Progenitor cell of endocrine pancreas (in vitro differentiated cells): ENCODE measurements at regions not wholly inside any gene's neighbourhood (a gene's known extent, or its start where the extent isn't known, plus 50 kb on each side); places are given as distances from the start of the nearest gene placed in this dataset.

Experiments
- DNase-seq: peaks from one replicate; pipeline ENCODE4 v3.0.0; 2021; ENCODE audit warnings: low spot score; ENCODE audit not compliant: unreplicated experiment
- H3K27ac Mint-ChIP-seq: 2 replicates; pipeline ENCODE4 v1.8.0; 2021; ENCODE audit warnings: mild to moderate bottlenecking, moderate library complexity, mixed read lengths
- H3K27me3 Mint-ChIP-seq: 2 replicates; pipeline ENCODE4 v1.8.0; 2021; ENCODE audit warnings: mixed read lengths
- H3K36me3 Mint-ChIP-seq: 2 replicates; pipeline ENCODE4 v1.8.0; 2022; ENCODE audit warnings: mixed read lengths; ENCODE audit not compliant: insufficient read depth
- H3K4me1 Mint-ChIP-seq: 2 replicates; pipeline ENCODE4 v1.8.0; 2021; ENCODE audit warnings: low read depth, mixed read lengths
- H3K4me3 Mint-ChIP-seq: 2 replicates; pipeline ENCODE4 v1.8.0; 2021; ENCODE audit warnings: low read depth, mild to moderate bottlenecking, moderate library complexity, mixed read lengths
- H3K9me3 Mint-ChIP-seq: 2 replicates; pipeline ENCODE4 v1.8.0; 2021; ENCODE audit warnings: low read depth, mixed read lengths
- TF ChIP-seq, protein P1 (sequence below): fragments of 200-600 bp; sonication (generic); IDR thresholded peaks from one replicate; pipeline ENCODE4 v1.5.0; 2021; ENCODE audit warnings: antibody characterized with exemption, mild to moderate bottlenecking; ENCODE audit not compliant: unreplicated experiment

DNA sequence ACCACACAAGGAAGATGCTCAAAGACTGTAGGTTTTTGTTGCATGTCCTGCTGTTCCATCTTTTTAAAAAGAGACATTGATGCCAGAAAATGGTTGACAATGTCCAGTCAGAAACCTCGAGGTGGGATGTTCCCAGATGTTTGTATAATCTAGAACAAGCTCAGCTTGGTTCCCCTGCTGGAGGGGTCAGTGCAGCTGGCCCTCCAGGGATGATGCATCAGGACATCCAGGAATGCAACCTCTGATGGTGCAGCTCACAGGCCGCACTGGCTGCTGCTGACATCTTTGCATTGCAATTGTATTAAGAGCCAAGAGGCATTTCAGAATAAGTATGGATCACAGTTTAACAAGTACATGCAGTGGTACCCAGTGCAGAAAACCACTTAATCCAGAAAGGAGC is 122.4 kb downstream of the MED10 start:
- Mint-ChIP-seq H3K4me3 (no peak overlapping the region), H3K36me3 (no peaks in the 10 kb centered on the region), H3K27ac (no peak overlapping the region), H3K9me3 (peaks cover 4% of the 10 kb centered on the region), H3K27me3 (peaks cover 24% of the 10 kb centered on the region), H3K4me1 (no peaks in the 10 kb centered on the region)
- TF ChIP-seq, protein P1, sequence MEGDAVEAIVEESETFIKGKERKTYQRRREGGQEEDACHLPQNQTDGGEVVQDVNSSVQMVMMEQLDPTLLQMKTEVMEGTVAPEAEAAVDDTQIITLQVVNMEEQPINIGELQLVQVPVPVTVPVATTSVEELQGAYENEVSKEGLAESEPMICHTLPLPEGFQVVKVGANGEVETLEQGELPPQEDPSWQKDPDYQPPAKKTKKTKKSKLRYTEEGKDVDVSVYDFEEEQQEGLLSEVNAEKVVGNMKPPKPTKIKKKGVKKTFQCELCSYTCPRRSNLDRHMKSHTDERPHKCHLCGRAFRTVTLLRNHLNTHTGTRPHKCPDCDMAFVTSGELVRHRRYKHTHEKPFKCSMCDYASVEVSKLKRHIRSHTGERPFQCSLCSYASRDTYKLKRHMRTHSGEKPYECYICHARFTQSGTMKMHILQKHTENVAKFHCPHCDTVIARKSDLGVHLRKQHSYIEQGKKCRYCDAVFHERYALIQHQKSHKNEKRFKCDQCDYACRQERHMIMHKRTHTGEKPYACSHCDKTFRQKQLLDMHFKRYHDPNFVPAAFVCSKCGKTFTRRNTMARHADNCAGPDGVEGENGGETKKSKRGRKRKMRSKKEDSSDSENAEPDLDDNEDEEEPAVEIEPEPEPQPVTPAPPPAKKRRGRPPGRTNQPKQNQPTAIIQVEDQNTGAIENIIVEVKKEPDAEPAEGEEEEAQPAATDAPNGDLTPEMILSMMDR = no peak
- DNase-seq = no peak

DNA sequence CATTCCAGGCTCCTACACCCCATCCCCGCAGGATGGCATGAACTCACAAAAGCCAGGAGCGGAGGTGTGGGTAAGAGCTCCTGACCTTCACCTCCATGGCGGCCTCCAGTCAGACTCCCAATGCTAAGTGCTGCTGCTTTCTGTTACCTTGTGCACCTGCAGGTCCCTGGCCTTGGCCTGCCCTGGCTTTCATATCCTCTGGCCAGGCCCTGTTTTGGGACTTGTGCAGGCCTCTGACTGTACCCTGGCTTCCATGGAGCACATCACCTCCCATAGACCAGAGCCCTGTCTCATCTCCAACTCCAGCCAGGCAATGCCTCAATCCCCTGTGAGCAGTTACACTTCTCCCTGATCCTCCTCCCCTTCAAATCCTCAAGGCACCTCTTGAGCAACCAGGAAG is 124.5 kb downstream of the MED10 start:
- Mint-ChIP-seq H3K27me3 (peaks cover 17% of the 10 kb centered on the region), H3K4me1 (no peaks in the 10 kb centered on the region), H3K27ac (no peak overlapping the region), H3K36me3 (no peaks in the 10 kb centered on the region), H3K9me3 (peaks cover 4% of the 10 kb centered on the region), H3K4me3 (no peak overlapping the region)
- DNase-seq = no peak
- TF ChIP-seq, protein P1 = no peak

DNA sequence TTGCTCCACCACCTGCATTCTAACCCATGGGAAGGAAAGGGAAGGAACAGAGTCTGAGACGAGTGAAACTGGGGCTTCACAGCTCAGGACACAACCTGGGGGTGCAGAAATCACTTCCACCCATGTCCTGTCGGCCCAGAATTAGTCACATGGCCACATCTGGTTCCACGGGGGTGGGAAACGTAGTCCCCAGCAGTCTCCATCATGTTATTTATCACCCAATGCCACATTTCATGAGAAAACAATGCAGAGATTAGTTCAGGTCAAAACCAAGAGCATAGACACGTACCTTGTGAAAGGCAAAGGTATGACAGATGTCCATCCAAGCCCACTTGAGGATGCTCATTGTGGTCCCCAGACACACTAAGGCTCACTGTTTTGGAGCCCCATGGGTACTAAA is 125.1 kb downstream of the MED10 start:
- Mint-ChIP-seq H3K4me3 (no peak overlapping the region), H3K27me3 (peaks cover 14% of the 10 kb centered on the region), H3K27ac (no peak overlapping the region), H3K4me1 (no peaks in the 10 kb centered on the region), H3K9me3 (peaks cover 4% of the 10 kb centered on the region), H3K36me3 (no peaks in the 10 kb centered on the region)
- TF ChIP-seq, protein P1 = no peak
- no peak for DNase-seq

DNA sequence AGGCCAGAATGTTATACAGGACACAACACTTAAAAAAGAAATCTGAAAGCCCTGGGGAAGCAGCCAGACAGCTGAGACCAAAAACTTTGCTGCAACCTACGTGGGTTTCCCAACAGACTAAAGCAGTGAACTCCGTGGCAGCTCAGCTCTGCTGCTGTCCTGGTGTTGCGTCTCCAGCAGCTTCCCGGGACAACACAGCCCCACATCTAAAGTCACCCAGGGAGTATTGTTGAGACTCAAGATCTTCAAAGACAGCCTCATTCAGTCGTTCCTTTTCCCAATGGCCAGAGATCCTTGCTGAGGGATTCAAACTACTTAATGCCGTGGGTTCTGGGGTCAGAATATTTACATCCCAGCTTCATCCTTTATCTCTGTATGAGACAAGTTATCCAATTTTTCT is 125.8 kb downstream of the MED10 start:
- TF ChIP-seq, protein P1 = no peak
- peaks cover 3% of the 10 kb centered on the region for H3K9me3 Mint-ChIP-seq
- H3K4me1 Mint-ChIP-seq = no peaks in the 10 kb centered on the region
- no peak overlapping the region for H3K4me3 Mint-ChIP-seq
- no peaks in the 10 kb centered on the region for H3K36me3 Mint-ChIP-seq
- H3K27ac Mint-ChIP-seq = no peak overlapping the region
- no peak for DNase-seq
- peaks cover 7% of the 10 kb centered on the region for H3K27me3 Mint-ChIP-seq

DNA sequence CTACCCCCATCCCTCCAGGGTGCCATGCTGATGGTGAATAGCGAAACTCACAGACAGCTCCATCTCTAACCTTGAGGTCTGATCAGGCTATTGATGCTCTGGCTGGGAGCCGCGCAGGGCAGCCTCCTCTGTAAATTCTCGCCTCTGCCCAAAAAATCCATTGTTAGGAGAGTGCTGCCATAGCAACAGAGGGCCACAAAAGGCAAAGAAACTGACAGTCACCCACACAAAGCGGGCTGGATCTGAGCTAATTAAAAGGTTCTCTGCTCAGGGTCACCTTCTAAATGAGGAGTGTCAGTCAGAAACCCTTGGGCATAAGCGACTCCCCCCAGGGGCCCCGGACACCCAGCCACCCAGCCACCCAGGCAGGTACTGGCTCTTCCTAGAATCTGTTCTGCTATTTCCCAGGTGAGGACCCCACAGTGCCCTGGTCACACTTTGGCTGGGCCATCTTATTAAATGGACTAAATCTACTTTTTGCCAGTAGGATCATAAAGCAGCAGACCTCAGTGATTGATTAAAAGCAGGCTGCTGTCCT is 126.7 kb downstream of the MED10 start:
- H3K9me3 Mint-ChIP-seq = no peaks in the 10 kb centered on the region
- H3K4me1 Mint-ChIP-seq = no peaks in the 10 kb centered on the region
- TF ChIP-seq, protein P1 = no peak
- H3K27ac Mint-ChIP-seq = no peak overlapping the region
- DNase-seq = no peak
- peaks cover 3% of the 10 kb centered on the region for H3K27me3 Mint-ChIP-seq
- no peak overlapping the region for H3K4me3 Mint-ChIP-seq
- no peaks in the 10 kb centered on the region for H3K36me3 Mint-ChIP-seq
